AG09319 (cell line): ENCODE measurements at regions not wholly inside any gene's neighbourhood (a gene's known extent, or its start where the extent isn't known, plus 50 kb on each side); places are given as distances from the start of the nearest gene placed in this dataset.

Source experiments
- DNase-seq: peaks from one replicate; pipeline ENCODE4 v3.0.0-alpha.2; 2010; ENCODE audit warnings: low read depth; ENCODE audit errors: extremely low read depth
- CTCF ChIP-seq: IDR thresholded peaks from 2 replicates; pipeline ENCODE4 v1.5.1; 2011; ENCODE audit warnings: low read depth, mild to moderate bottlenecking, inconsistent platforms, low read length, moderate library complexity

GRCh38 chr17:37844158-37844976 lies 79.8 kb upstream of the TBC1D3K start:
- TF ChIP-seq CTCF, result peak; percentile 79
- DNase-seq, result peak; percentile 10

- TF ChIP-seq CTCF, result no peak
- no peak for DNase-seq
Observed at GRCh38 chr17:37842401-37842800, 81.8 kb upstream of the TBC1D3K start.

GRCh38 chr17:37841232-37841631 lies 83.0 kb upstream of the TBC1D3K start:
- no peak for TF ChIP-seq CTCF
- no peak for DNase-seq

- no peak for DNase-seq
- no peak for TF ChIP-seq CTCF
Observed at GRCh38 chr17:37840576-37840975, 83.6 kb upstream of the TBC1D3K start.

- no peak for DNase-seq
- no peak for TF ChIP-seq CTCF
Observed at GRCh38 chr17:37839196-37839978, 84.8 kb upstream of the TBC1D3K start.

GRCh38 chr17:37838276-37838675 lies 85.9 kb upstream of the TBC1D3K start:
- DNase-seq, result no peak
- TF ChIP-seq CTCF, result no peak

GRCh38 chr17:37836593-37836992 lies 87.6 kb upstream of the TBC1D3K start:
- DNase-seq, result no peak
- no peak for TF ChIP-seq CTCF
